ENCODE measurements at regions not wholly inside any gene's neighbourhood (a gene's known extent, or its start where the extent isn't known, plus 50 kb on each side); places are given as distances from the start of the nearest gene placed in this dataset.
"Not testable (repeated sequence)": the region's sequence is repeated elsewhere in the genome, so short reads cannot be mapped to it uniquely, and the experiment has no call there.

GRCh38 chr3:20458994-20459716, 273.1 kb upstream of the SGO1 start:
- POLR2A ChIA-PET, result no interaction called here
- no peak for TF ChIP-seq CTCF (IDR thresholded peaks at IDR 0.05; ENCODE audit: control extremely low read depth, extremely low read depth, low read depth, missing control alignments)
- no peak for DNase-seq (ENCODE audit: extremely low spot score)
- CTCF ChIA-PET, result interaction anchor here (1.2 kb wide), 1 partner anchor 8 kb away, joined by 4 read pairs; no protein-coding TSS in a partner anchor

GRCh38 chr3:20456511-20456910, 270.5 kb upstream of the SGO1 start:
- ChIA-PET CTCF (no interaction called here), POLR2A (no interaction called here)
- TF ChIP-seq CTCF (IDR thresholded peaks at IDR 0.05; ENCODE audit: control extremely low read depth, extremely low read depth, low read depth, missing control alignments), result no peak
- no peak for DNase-seq (ENCODE audit: extremely low spot score)

GRCh38 chr3:20451170-20451569, 265.2 kb upstream of the SGO1 start:
- no peak for DNase-seq (ENCODE audit: extremely low spot score)
- ChIA-PET POLR2A (no interaction called here), CTCF (interaction anchor here (1.0 to 2.0 kb wide), 3 partner anchors 9 to 18 kb away, joined by 3 to 10 read pairs (median 4); no protein-coding TSS in a partner anchor)
- TF ChIP-seq CTCF (IDR thresholded peaks at IDR 0.05; ENCODE audit: control extremely low read depth, extremely low read depth, low read depth, missing control alignments), result no peak

GRCh38 chr3:20450611-20451010, 264.6 kb upstream of the SGO1 start:
- no peak for DNase-seq (ENCODE audit: extremely low spot score)
- TF ChIP-seq CTCF (IDR thresholded peaks at IDR 0.05; ENCODE audit: control extremely low read depth, extremely low read depth, low read depth, missing control alignments), result no peak
- ChIA-PET CTCF (interaction anchor here (2.0 kb wide), 1 partner anchor 19 kb away, joined by 10 read pairs; no protein-coding TSS in a partner anchor), POLR2A (no interaction called here)

GRCh38 chr3:20442846-20443245, 256.8 kb upstream of the SGO1 start:
- POLR2A ChIA-PET, result no interaction called here
- no peak for DNase-seq (ENCODE audit: extremely low spot score)
- CTCF ChIA-PET, result no interaction called here
- TF ChIP-seq CTCF (IDR thresholded peaks at IDR 0.05; ENCODE audit: control extremely low read depth, extremely low read depth, low read depth, missing control alignments), result no peak

GRCh38 chr3:20427268-20427667, 241.3 kb upstream of the SGO1 start:
- POLR2A ChIA-PET; DNase-seq (ENCODE audit: extremely low spot score); CTCF ChIA-PET: not testable (repeated sequence)

- no peak for TF ChIP-seq CTCF (IDR thresholded peaks at IDR 0.05; ENCODE audit: control extremely low read depth, extremely low read depth, low read depth, missing control alignments)
- DNase-seq (ENCODE audit: extremely low spot score), result no peak
- POLR2A ChIA-PET, result no interaction called here
- CTCF ChIA-PET, result no interaction called here
These were observed 239.1 kb upstream of the SGO1 start for GRCh38 chr3:20425138-20425537.

All from GM10248 (cell line).